GM12891 (cell line): ENCODE measurements at regions not wholly inside any gene's neighbourhood (a gene's known extent, or its start where the extent isn't known, plus 50 kb on each side); places are given as distances from the start of the nearest gene placed in this dataset.

Source experiments
- POLR2A ChIP-seq: IDR thresholded peaks from 2 replicates; pipeline ENCODE4 v1.6.1; 2011; ENCODE audit warnings: low read depth, low read length, control low read depth
- POLR2AphosphoS5 ChIP-seq: IDR thresholded peaks from 2 replicates; pipeline ENCODE4 v1.6.1; 2011; ENCODE audit warnings: low read depth, low read length, control low read depth
- SPI1 ChIP-seq: IDR thresholded peaks from 2 replicates; pipeline ENCODE4 v1.6.1; 2011; ENCODE audit warnings: low read depth, low read length, control low read depth
- TAF1 ChIP-seq: IDR thresholded peaks from 2 replicates; pipeline ENCODE4 v1.6.1; 2011; ENCODE audit warnings: low read depth, low read length, control low read depth

DNA sequence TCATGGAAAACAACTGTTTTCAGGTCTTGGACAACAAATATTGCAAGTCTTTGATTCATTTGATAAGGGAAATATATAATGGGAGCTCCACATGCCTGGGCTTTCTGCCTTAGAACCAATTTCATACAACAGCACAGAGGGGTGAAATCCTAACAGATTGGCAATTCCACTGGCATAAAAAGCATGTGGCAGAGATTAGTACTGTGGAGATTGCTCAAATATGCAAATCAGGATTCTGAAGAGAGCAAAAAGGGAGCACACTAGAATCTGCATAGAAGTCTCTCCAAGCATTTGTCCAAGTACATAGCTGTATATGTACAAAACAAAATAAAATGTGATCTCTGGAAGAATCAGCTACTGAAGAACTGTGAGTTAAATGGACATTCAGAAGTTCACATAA is 312.9 kb upstream of the SLITRK5 start:
- TF ChIP-seq POLR2AphosphoS5, result no peak
- no peak for TF ChIP-seq TAF1
- TF ChIP-seq POLR2A, result no peak
- no peak for TF ChIP-seq SPI1
